ENCODE measurements at regions not wholly inside any gene's neighbourhood (a gene's known extent, or its start where the extent isn't known, plus 50 kb on each side); places are given as distances from the start of the nearest gene placed in this dataset.

DNA sequence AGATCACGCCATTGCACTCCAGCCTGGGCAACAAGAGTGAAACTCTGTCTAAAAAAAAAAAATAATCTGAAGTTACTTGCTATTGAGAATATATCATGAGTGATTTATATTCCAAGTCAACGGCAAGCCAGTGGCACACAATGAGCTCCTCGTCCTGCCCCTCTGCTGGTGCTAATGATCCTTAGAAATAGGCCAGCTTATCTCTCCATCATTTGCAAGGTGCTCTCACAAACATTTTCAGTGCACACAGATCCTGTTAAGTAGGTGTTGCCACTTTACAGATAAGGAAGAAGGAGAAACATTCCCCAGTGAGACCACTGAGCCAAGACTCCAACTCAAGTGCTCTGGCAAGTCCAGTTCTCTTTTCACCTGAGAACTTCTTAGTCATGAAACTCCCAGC, 91.3 kb upstream of the GPR45 start:
- no peak for DNase-seq (ENCODE audit: low read depth in 3 of 3, low spot score in 2 of 3)

GRCh38 chr2:105154119-105154818, 87.3 kb upstream of the GPR45 start:
- DNase-seq (ENCODE audit: low read depth in 3 of 3, low spot score in 2 of 3): no peak

- no peak for DNase-seq (ENCODE audit: low read depth in 3 of 3, low spot score in 2 of 3)
Measured at GRCh38 chr2:105156166-105156565, 85.4 kb upstream of the GPR45 start.

- no peak for DNase-seq (ENCODE audit: low read depth in 3 of 3, low spot score in 2 of 3)
Measured at GRCh38 chr2:105158002-105158401, 83.5 kb upstream of the GPR45 start.

DNA sequence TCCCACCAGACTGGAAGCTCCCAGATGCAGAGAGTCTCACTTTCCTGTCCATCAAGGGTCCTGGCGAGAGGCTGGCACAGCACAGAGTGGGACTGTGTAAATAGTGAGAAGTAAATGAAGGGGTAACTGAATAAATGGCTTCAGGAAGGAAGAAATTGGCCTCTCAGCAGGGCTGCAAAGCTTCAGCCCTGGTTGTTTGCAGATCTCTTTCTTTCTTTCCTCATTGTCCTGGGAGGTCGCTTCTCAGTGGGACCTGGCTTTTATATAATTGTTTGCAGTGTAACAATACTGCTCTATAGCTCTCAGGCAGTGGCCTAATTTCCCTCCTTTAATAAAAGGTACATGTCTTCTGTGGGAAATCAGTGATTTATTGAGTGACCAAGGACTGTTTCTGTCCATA, 74.9 kb upstream of the GPR45 start:
- no peak for DNase-seq (ENCODE audit: low read depth in 3 of 3, low spot score in 2 of 3)

DNA sequence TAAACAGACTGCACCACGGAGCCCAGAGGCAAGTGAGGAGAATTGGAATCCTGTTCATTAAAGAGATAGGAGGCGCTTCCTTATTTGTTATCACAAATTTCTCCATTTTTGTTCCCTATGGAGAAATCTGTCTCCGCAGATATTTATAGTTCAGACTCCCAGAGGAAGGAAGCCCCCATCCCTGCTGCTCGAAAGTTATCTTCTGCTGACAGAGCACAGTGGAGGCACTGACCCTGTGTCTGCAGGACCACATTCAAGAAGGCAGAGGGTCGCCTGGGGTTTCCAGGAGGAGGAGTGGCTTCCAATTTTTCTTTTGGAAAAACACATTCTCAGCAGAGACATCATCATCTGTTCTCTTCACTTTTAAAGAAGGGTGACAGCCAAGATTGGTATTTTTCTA, 73.0 kb upstream of the GPR45 start:
- DNase-seq (ENCODE audit: low read depth in 3 of 3, low spot score in 2 of 3): no peak

- no peak for DNase-seq (ENCODE audit: low read depth in 3 of 3, low spot score in 2 of 3)
Measured at GRCh38 chr2:105175231-105175630, 66.3 kb upstream of the GPR45 start.

GRCh38 chr2:105176429-105176828, 65.1 kb upstream of the GPR45 start:
- DNase-seq (ENCODE audit: low read depth in 3 of 3, low spot score in 2 of 3): no peak

- no peak for DNase-seq (ENCODE audit: low read depth in 3 of 3, low spot score in 2 of 3)
Measured at GRCh38 chr2:105177008-105177407, 64.5 kb upstream of the GPR45 start.

DNA sequence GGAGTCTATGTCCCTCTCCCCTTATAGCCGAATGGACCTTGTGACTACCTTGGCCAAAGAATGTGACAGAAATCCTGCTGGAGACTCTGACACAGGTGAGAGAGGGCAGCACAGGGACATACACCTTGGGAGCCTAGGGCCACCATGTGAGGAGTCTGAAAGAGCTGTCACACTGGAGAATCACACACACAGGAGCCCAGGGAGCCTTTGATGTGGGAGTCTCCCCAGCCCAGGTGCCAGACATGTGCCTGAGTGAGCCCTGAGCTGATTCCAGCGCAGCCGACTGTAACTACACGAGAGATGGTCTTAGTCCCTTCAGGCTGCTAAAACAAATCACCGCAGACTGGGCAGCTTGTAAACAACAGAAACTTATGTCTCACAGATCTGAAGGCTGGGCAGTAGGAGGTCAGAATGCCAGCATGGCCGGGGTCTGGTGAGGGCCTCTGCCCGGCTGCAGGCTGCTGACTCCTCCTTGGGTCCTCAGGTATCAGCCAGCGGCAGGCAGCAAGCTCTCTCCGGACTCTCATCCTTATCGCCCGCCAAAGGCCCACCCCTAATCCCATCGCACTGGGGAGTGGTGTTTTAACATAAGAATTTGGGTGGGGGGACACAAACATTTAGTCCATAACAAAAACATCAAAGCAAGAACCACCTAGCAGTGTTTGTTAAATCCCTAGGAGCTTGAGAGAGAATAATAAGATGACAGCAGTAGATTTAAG, 63.8 kb upstream of the GPR45 start:
- DNase-seq (ENCODE audit: low read depth in 3 of 3, low spot score in 2 of 3): no peak

DNA sequence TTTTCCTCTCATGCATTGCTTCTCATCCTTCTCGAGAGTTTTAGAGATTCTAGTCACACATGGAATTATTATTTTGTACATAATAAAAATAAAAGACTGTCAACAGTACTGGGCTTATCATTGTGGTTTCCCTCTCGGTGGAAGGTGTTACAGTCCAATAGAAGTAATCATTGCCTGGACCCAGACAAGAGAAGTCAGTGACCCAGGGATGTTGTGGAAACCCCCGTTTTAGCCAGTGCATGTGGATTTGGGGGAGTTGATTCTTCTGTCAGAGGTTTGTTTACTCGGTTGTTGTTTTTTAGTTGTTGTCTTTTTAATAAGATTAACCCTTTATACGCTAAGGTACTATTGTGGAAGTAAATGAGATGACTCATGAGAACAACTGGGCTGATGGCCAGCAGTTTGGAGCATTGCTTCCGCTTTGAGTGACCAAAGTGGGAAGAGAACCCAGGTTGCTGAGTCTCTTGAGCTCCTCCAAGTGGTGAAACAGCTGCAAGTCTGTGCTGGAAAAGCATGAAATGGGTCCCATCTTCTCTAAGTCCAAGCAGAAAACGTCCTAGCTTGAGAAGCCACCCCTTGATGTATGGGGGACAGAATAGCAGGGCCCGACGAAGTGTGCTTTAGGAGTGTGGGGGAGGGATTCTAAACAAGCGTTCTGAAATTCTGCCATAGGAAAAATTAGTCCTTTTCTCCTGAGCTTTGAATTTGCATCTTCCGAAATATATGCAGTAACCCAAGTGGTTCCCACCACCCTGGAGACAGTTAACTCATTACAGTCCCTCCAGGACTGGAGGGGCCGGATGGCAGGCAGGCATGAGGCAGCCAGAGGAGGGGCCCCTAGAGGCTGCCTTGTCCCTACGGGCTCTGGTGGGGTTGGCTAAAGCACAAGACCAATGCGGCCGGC, 61.8 kb upstream of the GPR45 start:
- DNase-seq (ENCODE audit: low read depth in 3 of 3, low spot score in 2 of 3): peak in 1 of 3 donors; percentile 39

- no peak for DNase-seq (ENCODE audit: low read depth in 3 of 3, low spot score in 2 of 3)
Measured at GRCh38 chr2:105180491-105180972, 61.0 kb upstream of the GPR45 start.

DNA sequence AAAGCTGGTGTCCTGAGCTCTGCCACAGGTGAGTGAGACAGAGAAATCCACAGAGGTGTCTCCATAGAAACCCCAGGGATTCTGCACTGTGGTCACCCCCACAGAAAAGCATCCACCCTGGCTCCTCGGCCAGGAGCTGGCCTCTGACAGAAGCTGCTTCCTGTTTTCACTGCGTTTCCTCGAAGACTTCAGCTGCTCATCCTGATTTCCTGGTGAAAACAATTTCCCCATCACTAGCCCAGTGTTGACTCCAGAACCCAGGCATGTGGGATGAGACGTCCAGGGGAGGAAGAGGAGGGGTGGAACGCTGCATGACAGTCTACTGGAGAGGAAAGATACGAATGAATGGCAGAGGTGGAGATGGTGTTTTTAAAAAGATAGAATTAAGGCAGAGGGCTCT, 60.3 kb upstream of the GPR45 start:
- no peak for DNase-seq (ENCODE audit: low read depth in 3 of 3, low spot score in 2 of 3)

GRCh38 chr2:105183555-105184323, 57.8 kb upstream of the GPR45 start:
- no peak for DNase-seq (ENCODE audit: low read depth in 3 of 3, low spot score in 2 of 3)

DNA sequence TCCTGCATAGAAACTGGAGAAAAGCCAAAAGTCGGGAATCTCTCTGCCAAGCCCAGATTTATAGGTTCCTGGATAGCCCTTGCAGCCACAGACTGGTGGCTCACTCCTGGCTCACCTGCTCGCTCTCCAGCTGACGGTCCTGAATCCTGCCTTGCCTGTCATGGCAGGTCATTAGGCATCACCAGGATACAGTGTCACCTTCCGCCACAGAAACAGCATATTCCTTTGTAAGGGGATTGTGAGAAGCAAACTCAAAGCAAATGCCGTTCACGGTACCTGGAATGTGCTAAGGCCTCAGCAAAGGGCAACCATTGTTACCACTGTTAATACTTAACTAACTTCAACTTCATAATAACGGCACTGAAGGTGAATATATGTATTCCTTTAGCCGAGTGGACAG, 57.1 kb upstream of the GPR45 start:
- no peak for DNase-seq (ENCODE audit: low read depth in 3 of 3, low spot score in 2 of 3)

GRCh38 chr2:105186967-105187498, 54.5 kb upstream of the GPR45 start:
- no peak for DNase-seq (ENCODE audit: low read depth in 3 of 3, low spot score in 2 of 3)

DNA sequence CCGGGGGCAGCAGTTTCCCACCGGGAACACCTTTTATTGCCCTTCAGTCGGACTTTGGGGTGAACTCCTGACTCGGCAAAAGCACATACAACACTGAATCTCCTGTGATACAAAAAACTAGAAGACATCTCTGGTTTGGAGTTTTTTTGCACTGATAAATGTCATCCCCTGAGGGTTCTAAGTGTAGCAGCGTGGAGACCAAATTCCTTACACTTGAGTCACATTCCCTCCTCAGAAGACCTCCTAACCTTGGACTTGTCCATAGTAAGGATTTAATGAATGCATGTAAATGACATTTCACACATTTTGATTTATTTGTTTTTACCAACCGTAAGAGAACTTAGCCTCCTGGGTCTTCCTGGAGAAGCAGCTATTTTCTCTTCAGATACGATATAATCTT, 54.0 kb upstream of the GPR45 start:
- no peak for DNase-seq (ENCODE audit: low read depth in 3 of 3, low spot score in 2 of 3)

GRCh38 chr2:105188343-105188742, 53.2 kb upstream of the GPR45 start:
- no peak for DNase-seq (ENCODE audit: low read depth in 3 of 3, low spot score in 2 of 3)
